ENCODE measurements at regions not wholly inside any gene's neighbourhood (a gene's known extent, or its start where the extent isn't known, plus 50 kb on each side); places are given as distances from the start of the nearest gene placed in this dataset.

DNA sequence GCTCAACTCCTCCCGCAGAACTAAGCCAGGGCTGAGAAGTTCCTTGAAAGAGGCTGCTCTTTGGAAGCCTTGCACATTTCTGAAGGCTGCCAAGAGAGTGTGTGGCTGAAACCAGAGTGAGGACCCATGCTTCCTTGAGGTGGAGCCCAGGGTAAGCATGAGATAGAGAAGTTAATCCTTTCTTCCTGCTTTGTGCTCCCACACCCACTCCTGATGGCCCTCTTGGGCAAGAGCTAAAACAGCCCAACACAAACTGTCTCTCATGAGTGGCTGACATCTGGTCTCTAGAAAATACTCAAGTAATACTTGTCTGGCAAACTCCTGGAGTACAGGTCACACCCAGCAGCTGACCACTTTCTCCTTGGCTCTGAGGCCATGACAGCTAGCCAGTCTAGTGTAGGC lies 523.7 kb downstream of the INSC start:
- no peak overlapping the region for H2BK120ac ChIP-seq (ENCODE audit: low read depth, low read length, poor library complexity, severe bottlenecking)
- H3K9ac ChIP-seq (ENCODE audit: extremely low read depth, insufficient read length, low read length) = no peak overlapping the region
- H3K23me2 ChIP-seq (ENCODE audit: insufficient read length, low read depth, low read length, poor library complexity, severe bottlenecking) = no peaks in the 10 kb centered on the region
- H3T11ph ChIP-seq (ENCODE audit: low read length) = no peak overlapping the region
- no peak overlapping the region for H3K4me3 Mint-ChIP-seq
- H4K20me1 ChIP-seq (ENCODE audit: control insufficient read depth, insufficient read depth, insufficient read length) = no peaks in the 10 kb centered on the region
- TF ChIP-seq, protein P1, sequence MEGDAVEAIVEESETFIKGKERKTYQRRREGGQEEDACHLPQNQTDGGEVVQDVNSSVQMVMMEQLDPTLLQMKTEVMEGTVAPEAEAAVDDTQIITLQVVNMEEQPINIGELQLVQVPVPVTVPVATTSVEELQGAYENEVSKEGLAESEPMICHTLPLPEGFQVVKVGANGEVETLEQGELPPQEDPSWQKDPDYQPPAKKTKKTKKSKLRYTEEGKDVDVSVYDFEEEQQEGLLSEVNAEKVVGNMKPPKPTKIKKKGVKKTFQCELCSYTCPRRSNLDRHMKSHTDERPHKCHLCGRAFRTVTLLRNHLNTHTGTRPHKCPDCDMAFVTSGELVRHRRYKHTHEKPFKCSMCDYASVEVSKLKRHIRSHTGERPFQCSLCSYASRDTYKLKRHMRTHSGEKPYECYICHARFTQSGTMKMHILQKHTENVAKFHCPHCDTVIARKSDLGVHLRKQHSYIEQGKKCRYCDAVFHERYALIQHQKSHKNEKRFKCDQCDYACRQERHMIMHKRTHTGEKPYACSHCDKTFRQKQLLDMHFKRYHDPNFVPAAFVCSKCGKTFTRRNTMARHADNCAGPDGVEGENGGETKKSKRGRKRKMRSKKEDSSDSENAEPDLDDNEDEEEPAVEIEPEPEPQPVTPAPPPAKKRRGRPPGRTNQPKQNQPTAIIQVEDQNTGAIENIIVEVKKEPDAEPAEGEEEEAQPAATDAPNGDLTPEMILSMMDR (conservative IDR thresholded peaks at IDR 0.05) = no peak
- H3K27me3 ChIP-seq (ENCODE audit: insufficient read depth, low read length) = no peaks in the 10 kb centered on the region
- no peak overlapping the region for H3K4ac ChIP-seq (ENCODE audit: low read depth, low read length)
- no peak overlapping the region for H2BK12ac ChIP-seq (ENCODE audit: insufficient read length, low read depth, low read length)
- H3K27ac ChIP-seq (ENCODE audit: insufficient read length, low read depth, low read length) = no peak overlapping the region
- H4K5ac ChIP-seq (ENCODE audit: insufficient read length, low read depth, low read length) = no peak overlapping the region
- H3K18ac ChIP-seq (ENCODE audit: insufficient read length, low read depth, low read length) = no peak overlapping the region
- no peaks in the 10 kb centered on the region for H3K79me2 ChIP-seq (ENCODE audit: insufficient read depth, low read length)
- no peak overlapping the region for H3K23ac ChIP-seq (ENCODE audit: insufficient read length, low read depth, low read length)
- no peak overlapping the region for H3K56ac ChIP-seq (ENCODE audit: insufficient read length, low read depth, low read length)
- no peaks in the 10 kb centered on the region for H3K79me1 ChIP-seq (ENCODE audit: insufficient read depth, low read depth, low read length, poor library complexity, severe bottlenecking)
- no peak overlapping the region for H2AK5ac ChIP-seq (ENCODE audit: insufficient read length, low read length)
- H2BK20ac ChIP-seq (ENCODE audit: low read depth, low read length, poor library complexity, severe bottlenecking) = no peak overlapping the region
- no peak overlapping the region for H2AFZ ChIP-seq (ENCODE audit: low read length)
- H3K4me2 ChIP-seq (ENCODE audit: insufficient read depth, insufficient read length, low read length) = no peak overlapping the region
- no peaks in the 10 kb centered on the region for H3K9me3 ChIP-seq (ENCODE audit: control insufficient read depth, low read depth, low read length)
- H3K14ac ChIP-seq (ENCODE audit: insufficient read depth, low read length) = no peak overlapping the region; the same call in 1 of the 2 replicates
- H3K4me1 Mint-ChIP-seq = no peaks in the 10 kb centered on the region
- no peak for DNase-seq
- H3K36me3 Mint-ChIP-seq (ENCODE audit: insufficient read depth in 1 of 3, low read depth in 3 of 3) = peaks cover 0 to 5% (median 2%) of the 10 kb centered on the region in 3 experiments; a peak in 2 of 7 replicates
- H4K8ac ChIP-seq (replicated peaks; ENCODE audit: insufficient read length, low read depth, low read length) = no peak overlapping the region
- H4K91ac ChIP-seq (ENCODE audit: insufficient read length, low read depth, low read length) = no peak overlapping the region
- H3K9me3 Mint-ChIP-seq = peaks cover 3 to 5% of the 10 kb centered on the region in 2 experiments; a peak in 3 of 5 replicates
- no peaks in the 10 kb centered on the region; the same call in 1 of the 2 replicates for H3K27me3 Mint-ChIP-seq (ENCODE audit: low read depth)
- no peak overlapping the region for H2BK5ac ChIP-seq (ENCODE audit: insufficient read length, low read length)
- no CpG with 5 or more reads among the region's 1 CpG for WGBS (ENCODE audit: extremely low coverage, insufficient read length, low lambda C conversion rate)
- no peak overlapping the region for H2BK15ac ChIP-seq (ENCODE audit: low read depth, low read length)
- no peaks in the 10 kb centered on the region; the same call in 1 of the 2 replicates for H3K4me1 ChIP-seq (ENCODE audit: insufficient read depth, low read length)
- no peak overlapping the region for H3K27ac Mint-ChIP-seq

Measured in H9 (cell line).